ENCODE measurements at regions not wholly inside any gene's neighbourhood (a gene's known extent, or its start where the extent isn't known, plus 50 kb on each side); places are given as distances from the start of the nearest gene placed in this dataset.
A peak's percentile ranks its signal among the peaks of the same experiment; 100 is the strongest.

GRCh38 chr20:51142448-51142847, 119.5 kb upstream of the KCNG1 start:
- Histone ChIP-seq H3K4me2 (no peak overlapping the region), H2AFZ (replicated peaks) (no peak overlapping the region), H3K4me3 (no peak overlapping the region), H4K20me1 (ENCODE audit: low read depth) (no peaks in the 10 kb centered on the region), H3K36me3 (no peaks in the 10 kb centered on the region), H3K9ac (no peak overlapping the region), H3K27me3 (no peaks in the 10 kb centered on the region), H3F3A (ENCODE audit: low read depth) (no peaks in the 10 kb centered on the region), H3K79me2 (ENCODE audit: low read depth) (no peaks in the 10 kb centered on the region), H3K9me3 (ENCODE audit: low read depth) (peaks cover 11% of the 10 kb centered on the region), H3K27ac (no peak overlapping the region), H3K4me1 (no peaks in the 10 kb centered on the region)
- Mint-ChIP-seq H3K4me1 (peaks cover 12% of the 10 kb centered on the region), H3K36me3 (no peaks in the 10 kb centered on the region), H3K9me3 (peaks cover 10% of the 10 kb centered on the region), H3K27ac (no peak overlapping the region), H3K4me3 (no peak overlapping the region), H3K27me3 (ENCODE audit: insufficient read depth, low read depth) (peaks cover 3% of the 10 kb centered on the region)
- TF ChIP-seq EZH2phosphoT487 (IDR thresholded peaks at IDR 0.05) (no peak), CTCF (IDR thresholded peaks at IDR 0.05) (no peak), EZH2 (IDR thresholded peaks at IDR 0.05) (no peak)
- no peak for DNase-seq (ENCODE audit: low spot score)

DNA sequence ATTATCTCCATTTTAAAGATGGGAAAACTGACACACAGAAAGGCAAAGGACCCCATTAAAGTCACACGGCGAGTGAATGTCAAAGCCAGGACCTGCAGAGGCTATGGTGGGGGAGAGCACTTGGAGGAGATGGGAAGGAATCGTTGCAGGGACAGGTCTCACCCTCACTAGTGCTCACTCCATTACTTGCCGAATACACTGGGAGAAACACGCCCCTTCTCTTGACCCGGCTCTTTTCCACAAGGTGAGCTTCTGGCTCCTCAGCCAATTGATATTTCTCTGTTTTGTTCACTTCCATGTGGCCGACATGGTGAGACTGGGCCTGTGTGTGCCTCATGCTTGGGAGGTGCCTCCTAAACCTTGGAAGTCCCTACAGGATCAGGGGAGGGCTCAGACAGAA, 117.8 kb upstream of the KCNG1 start:
- Histone ChIP-seq H3F3A (ENCODE audit: low read depth) (no peaks in the 10 kb centered on the region), H3K27me3 (no peaks in the 10 kb centered on the region), H2AFZ (replicated peaks) (no peak overlapping the region), H3K79me2 (ENCODE audit: low read depth) (no peaks in the 10 kb centered on the region), H3K27ac (no peak overlapping the region), H3K4me2 (no peak overlapping the region), H3K4me1 (no peaks in the 10 kb centered on the region), H3K9me3 (ENCODE audit: low read depth) (no peaks in the 10 kb centered on the region), H3K36me3 (no peaks in the 10 kb centered on the region), H3K9ac (no peak overlapping the region), H3K4me3 (no peak overlapping the region), H4K20me1 (ENCODE audit: low read depth) (no peaks in the 10 kb centered on the region)
- H3K27ac Mint-ChIP-seq = no peak overlapping the region
- TF ChIP-seq EZH2phosphoT487 (IDR thresholded peaks at IDR 0.05) (no peak), CTCF (IDR thresholded peaks at IDR 0.05) (no peak), EZH2 (IDR thresholded peaks at IDR 0.05) (no peak)
- DNase-seq (ENCODE audit: low spot score) = no peak
- peaks cover 3% of the 10 kb centered on the region for H3K27me3 Mint-ChIP-seq (ENCODE audit: insufficient read depth, low read depth)
- H3K4me1 Mint-ChIP-seq = peaks cover 16% of the 10 kb centered on the region
- H3K4me3 Mint-ChIP-seq = no peak overlapping the region
- peaks cover 5% of the 10 kb centered on the region for H3K9me3 Mint-ChIP-seq
- H3K36me3 Mint-ChIP-seq = no peaks in the 10 kb centered on the region

DNA sequence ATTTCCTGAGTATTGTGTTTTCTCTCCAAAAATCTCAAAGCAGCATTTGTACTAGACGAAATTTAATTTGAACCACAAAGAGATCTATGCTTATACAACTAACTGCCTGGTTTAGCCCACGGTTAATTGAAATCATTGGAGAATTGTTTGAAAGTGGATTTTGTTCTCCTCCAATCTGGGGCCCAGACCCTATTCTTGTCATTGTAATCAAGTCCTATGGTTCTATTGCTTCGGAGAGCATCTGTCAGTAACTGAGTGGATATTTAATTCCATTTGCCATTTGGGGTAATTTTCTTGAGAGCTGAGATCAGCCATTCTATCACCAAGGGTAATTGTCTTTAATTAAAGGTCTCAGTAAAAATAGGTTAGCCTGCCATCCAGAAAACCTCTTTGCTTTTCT, 117.0 kb upstream of the KCNG1 start:
- Mint-ChIP-seq H3K36me3 (no peaks in the 10 kb centered on the region), H3K9me3 (no peaks in the 10 kb centered on the region), H3K27ac (peak overlapping the region; percentile 22), H3K4me1 (peaks cover 18% of the 10 kb centered on the region), H3K4me3 (no peak overlapping the region), H3K27me3 (ENCODE audit: insufficient read depth, low read depth) (peaks cover 3% of the 10 kb centered on the region)
- H3F3A ChIP-seq (ENCODE audit: low read depth) = no peaks in the 10 kb centered on the region
- no peaks in the 10 kb centered on the region for H3K27me3 ChIP-seq
- H4K20me1 ChIP-seq (ENCODE audit: low read depth) = no peaks in the 10 kb centered on the region
- no peaks in the 10 kb centered on the region for H3K79me2 ChIP-seq (ENCODE audit: low read depth)
- no peaks in the 10 kb centered on the region for H3K9me3 ChIP-seq (ENCODE audit: low read depth)
- no peak overlapping the region for H3K9ac ChIP-seq
- no peak for TF ChIP-seq EZH2 (IDR thresholded peaks at IDR 0.05)
- TF ChIP-seq CTCF (IDR thresholded peaks at IDR 0.05) = no peak
- no peak for TF ChIP-seq EZH2phosphoT487 (IDR thresholded peaks at IDR 0.05)
- no peak overlapping the region for H2AFZ ChIP-seq (replicated peaks)
- no peaks in the 10 kb centered on the region for H3K36me3 ChIP-seq
- no peak overlapping the region for H3K4me2 ChIP-seq
- DNase-seq (ENCODE audit: low spot score) = no peak
- H3K4me3 ChIP-seq = no peak overlapping the region
- no peaks in the 10 kb centered on the region for H3K4me1 ChIP-seq
- H3K27ac ChIP-seq = no peak overlapping the region
